ENCODE measurements at regions not wholly inside any gene's neighbourhood (a gene's known extent, or its start where the extent isn't known, plus 50 kb on each side); places are given as distances from the start of the nearest gene placed in this dataset.

- Histone ChIP-seq H3K36me3 (ENCODE audit: low read length) (no peaks in the 10 kb centered on the region; the same call in 1 of the 2 replicates), H3K9me3 (ENCODE audit: insufficient read depth, low read length) (no peaks in the 10 kb centered on the region), H3F3A (ENCODE audit: insufficient read depth) (no peaks in the 10 kb centered on the region), H3K9me2 (replicated peaks; ENCODE audit: insufficient read depth, low read length) (no peaks in the 10 kb centered on the region), H3K9ac (ENCODE audit: low read length) (no peak overlapping the region), H3K4me3 (ENCODE audit: insufficient read depth, low read length, poor library complexity, severe bottlenecking) (no peak overlapping the region), H3K27ac (ENCODE audit: low read depth, low read length) (no peak overlapping the region), H3K4me2 (ENCODE audit: low read depth, low read length, poor library complexity, severe bottlenecking) (no peak overlapping the region), H3K27me3 (ENCODE audit: low read length) (no peaks in the 10 kb centered on the region), H3K79me2 (ENCODE audit: insufficient read depth, low read length) (no peaks in the 10 kb centered on the region), H4K20me1 (ENCODE audit: low read depth, low read length) (no peaks in the 10 kb centered on the region), H2AFZ (ENCODE audit: low read depth, low read length, severe bottlenecking) (peak overlapping the region; percentile 77)
- TF ChIP-seq EZH2phosphoT487 (conservative IDR thresholded peaks at IDR 0.05; ENCODE audit: low read length): no peak
- TF ChIP-seq, protein P1, sequence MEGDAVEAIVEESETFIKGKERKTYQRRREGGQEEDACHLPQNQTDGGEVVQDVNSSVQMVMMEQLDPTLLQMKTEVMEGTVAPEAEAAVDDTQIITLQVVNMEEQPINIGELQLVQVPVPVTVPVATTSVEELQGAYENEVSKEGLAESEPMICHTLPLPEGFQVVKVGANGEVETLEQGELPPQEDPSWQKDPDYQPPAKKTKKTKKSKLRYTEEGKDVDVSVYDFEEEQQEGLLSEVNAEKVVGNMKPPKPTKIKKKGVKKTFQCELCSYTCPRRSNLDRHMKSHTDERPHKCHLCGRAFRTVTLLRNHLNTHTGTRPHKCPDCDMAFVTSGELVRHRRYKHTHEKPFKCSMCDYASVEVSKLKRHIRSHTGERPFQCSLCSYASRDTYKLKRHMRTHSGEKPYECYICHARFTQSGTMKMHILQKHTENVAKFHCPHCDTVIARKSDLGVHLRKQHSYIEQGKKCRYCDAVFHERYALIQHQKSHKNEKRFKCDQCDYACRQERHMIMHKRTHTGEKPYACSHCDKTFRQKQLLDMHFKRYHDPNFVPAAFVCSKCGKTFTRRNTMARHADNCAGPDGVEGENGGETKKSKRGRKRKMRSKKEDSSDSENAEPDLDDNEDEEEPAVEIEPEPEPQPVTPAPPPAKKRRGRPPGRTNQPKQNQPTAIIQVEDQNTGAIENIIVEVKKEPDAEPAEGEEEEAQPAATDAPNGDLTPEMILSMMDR (IDR thresholded peaks at IDR 0.05; ENCODE audit: insufficient read depth, low read length, poor library complexity, severe bottlenecking): peak; percentile 50
These were observed 735.6 kb upstream of the GBE1 start for GRCh38 chr3:82496890-82497560.

DNA sequence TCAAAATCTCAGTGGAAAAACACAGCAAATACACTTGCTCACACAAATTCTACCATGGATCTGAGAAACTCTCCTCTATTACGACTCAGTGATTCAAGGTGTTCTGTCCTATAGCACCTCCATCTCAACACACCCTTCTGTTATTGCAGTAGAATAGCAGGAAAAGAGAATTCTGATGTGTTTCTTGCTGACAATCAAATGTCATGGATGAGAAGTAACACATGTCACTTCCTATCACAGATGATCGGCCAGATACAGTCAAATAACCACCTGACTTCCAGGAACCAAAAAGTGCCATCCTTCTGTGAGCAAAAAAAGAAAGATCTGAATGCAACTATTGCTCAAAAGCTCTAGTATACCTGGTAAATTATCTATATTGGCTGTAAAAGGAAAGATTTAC is 734.2 kb upstream of the GBE1 start:
- Histone ChIP-seq H2AFZ (ENCODE audit: low read depth, low read length, severe bottlenecking) (peak overlapping the region; percentile 47), H3F3A (ENCODE audit: insufficient read depth) (no peaks in the 10 kb centered on the region), H3K9me2 (replicated peaks; ENCODE audit: insufficient read depth, low read length) (no peaks in the 10 kb centered on the region), H3K4me3 (ENCODE audit: insufficient read depth, low read length, poor library complexity, severe bottlenecking) (no peak overlapping the region), H3K27ac (ENCODE audit: low read depth, low read length) (no peak overlapping the region), H3K4me2 (ENCODE audit: low read depth, low read length, poor library complexity, severe bottlenecking) (no peak overlapping the region), H3K9me3 (ENCODE audit: insufficient read depth, low read length) (no peaks in the 10 kb centered on the region), H3K36me3 (ENCODE audit: low read length) (no peaks in the 10 kb centered on the region; the same call in 1 of the 2 replicates), H3K79me2 (ENCODE audit: insufficient read depth, low read length) (no peaks in the 10 kb centered on the region), H3K27me3 (ENCODE audit: low read length) (no peaks in the 10 kb centered on the region), H4K20me1 (ENCODE audit: low read depth, low read length) (no peaks in the 10 kb centered on the region), H3K9ac (ENCODE audit: low read length) (no peak overlapping the region)
- TF ChIP-seq, protein P1 (IDR thresholded peaks at IDR 0.05; ENCODE audit: insufficient read depth, low read length, poor library complexity, severe bottlenecking): no peak
- TF ChIP-seq EZH2phosphoT487 (conservative IDR thresholded peaks at IDR 0.05; ENCODE audit: low read length): no peak

DNA sequence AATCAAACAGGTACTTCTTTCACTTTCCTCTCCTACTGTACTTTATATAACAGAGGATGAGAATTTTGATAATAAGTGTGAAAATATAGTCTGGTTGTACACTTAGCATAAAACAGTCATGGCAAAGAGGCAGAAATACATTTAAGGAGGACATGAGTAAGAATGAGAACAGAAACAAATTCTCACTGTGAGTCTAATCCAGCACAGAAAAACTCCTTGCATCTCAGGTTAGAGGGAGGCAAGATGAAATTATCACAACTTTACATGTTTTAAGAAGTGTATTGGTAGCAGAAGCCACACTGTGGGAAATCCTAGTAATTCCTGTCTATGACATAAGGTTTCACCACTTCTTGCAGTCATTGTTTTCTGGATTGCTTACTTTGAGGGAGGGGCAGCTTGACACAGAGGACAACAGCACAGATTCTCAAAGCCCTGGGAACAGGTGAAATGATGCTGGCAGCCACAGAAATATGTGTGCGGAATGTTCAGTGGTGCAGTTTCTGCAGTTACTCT is 733.6 kb upstream of the GBE1 start:
- Histone ChIP-seq H4K20me1 (ENCODE audit: low read depth, low read length) (no peaks in the 10 kb centered on the region), H3K9me3 (ENCODE audit: insufficient read depth, low read length) (no peaks in the 10 kb centered on the region), H3K4me3 (ENCODE audit: insufficient read depth, low read length, poor library complexity, severe bottlenecking) (no peak overlapping the region), H3K9me2 (replicated peaks; ENCODE audit: insufficient read depth, low read length) (no peaks in the 10 kb centered on the region), H3K27me3 (ENCODE audit: low read length) (no peaks in the 10 kb centered on the region), H3K79me2 (ENCODE audit: insufficient read depth, low read length) (no peaks in the 10 kb centered on the region), H3F3A (ENCODE audit: insufficient read depth) (no peaks in the 10 kb centered on the region), H2AFZ (ENCODE audit: low read depth, low read length, severe bottlenecking) (no peak overlapping the region), H3K4me2 (ENCODE audit: low read depth, low read length, poor library complexity, severe bottlenecking) (no peak overlapping the region), H3K27ac (ENCODE audit: low read depth, low read length) (no peak overlapping the region), H3K36me3 (ENCODE audit: low read length) (no peaks in the 10 kb centered on the region), H3K9ac (ENCODE audit: low read length) (no peak overlapping the region)
- no peak for TF ChIP-seq EZH2phosphoT487 (conservative IDR thresholded peaks at IDR 0.05; ENCODE audit: low read length)
- TF ChIP-seq, protein P1 (IDR thresholded peaks at IDR 0.05; ENCODE audit: insufficient read depth, low read length, poor library complexity, severe bottlenecking): no peak

Measured in SU-DHL-6 (cell line).